ENCODE measurements at regions not wholly inside any gene's neighbourhood (a gene's known extent, or its start where the extent isn't known, plus 50 kb on each side); places are given as distances from the start of the nearest gene placed in this dataset.

- intact Hi-C loops (cut with DNase I; ENCODE audit: low total_unique reads): no loop called here
- DNase-seq: no peak
- peaks cover 4% of the 10 kb centered on the region for H3K4me1 ChIP-seq
- no peaks in the 10 kb centered on the region for H3K9me3 ChIP-seq
- WGBS, 2 donors: 25 to 34% methylated on average over 2 of the region's 2 CpGs
- H3K27ac ChIP-seq: no peak overlapping the region
- no peak overlapping the region for H3K4me3 ChIP-seq
- H3K27me3 ChIP-seq: no peaks in the 10 kb centered on the region
- no peak for TF ChIP-seq POLR2A (IDR thresholded peaks at IDR 0.05)
- TF ChIP-seq CTCF (IDR thresholded peaks at IDR 0.05): no peak
- H3K36me3 ChIP-seq (ENCODE audit: low read depth, missing control alignments): no peaks in the 10 kb centered on the region
These were observed 502.4 kb downstream of the CDH10 start for GRCh38 chr5:24142341-24142740.

- intact Hi-C loops (cut with DNase I; ENCODE audit: low total_unique reads): no loop called here
- no peak for DNase-seq
These were observed 499.0 kb downstream of the CDH10 start for GRCh38 chr5:24145806-24146205.

GRCh38 chr5:24161559-24161958, 483.2 kb downstream of the CDH10 start:
- Histone ChIP-seq H3K4me1 (no peaks in the 10 kb centered on the region), H3K27ac (no peak overlapping the region), H3K27me3 (no peaks in the 10 kb centered on the region), H3K36me3 (ENCODE audit: low read depth, missing control alignments) (no peaks in the 10 kb centered on the region), H3K4me3 (no peak overlapping the region), H3K9me3 (no peaks in the 10 kb centered on the region)
- intact Hi-C loops (cut with DNase I; ENCODE audit: low total_unique reads): no loop called here
- TF ChIP-seq POLR2A (IDR thresholded peaks at IDR 0.05): no peak
- TF ChIP-seq CTCF (IDR thresholded peaks at IDR 0.05): no peak
- DNase-seq: no peak
- WGBS, 2 donors: 79 to 88% methylated on average over 2 of the region's 2 CpGs

More at GRCh38 chr5:24145806-24146205, 499.0 kb downstream of the CDH10 start:
- TF ChIP-seq CTCF (IDR thresholded peaks at IDR 0.05) (no peak), POLR2A (IDR thresholded peaks at IDR 0.05) (no peak)
- H3K4me3 ChIP-seq: no peak overlapping the region
- 92 to 96% methylated on average over 2 of the region's 2 CpGs for whole genome bisulfite sequencing, 2 donors
- no peaks in the 10 kb centered on the region for H3K27me3 ChIP-seq
- H3K9me3 ChIP-seq: no peaks in the 10 kb centered on the region
- no peaks in the 10 kb centered on the region for H3K36me3 ChIP-seq (ENCODE audit: low read depth, missing control alignments)
- H3K27ac ChIP-seq: no peak overlapping the region
- H3K4me1 ChIP-seq: peaks cover 4% of the 10 kb centered on the region

GRCh38 chr5:24162343-24162742, 482.4 kb downstream of the CDH10 start:
- intact Hi-C loops (cut with DNase I; ENCODE audit: low total_unique reads): no loop called here
- H3K27me3 ChIP-seq: no peaks in the 10 kb centered on the region
- no peaks in the 10 kb centered on the region for H3K9me3 ChIP-seq
- no peaks in the 10 kb centered on the region for H3K4me1 ChIP-seq
- no peak overlapping the region for H3K4me3 ChIP-seq
- H3K27ac ChIP-seq: no peak overlapping the region
- no peak for DNase-seq
- TF ChIP-seq CTCF (IDR thresholded peaks at IDR 0.05) (no peak), POLR2A (IDR thresholded peaks at IDR 0.05) (no peak)
- no peaks in the 10 kb centered on the region for H3K36me3 ChIP-seq (ENCODE audit: low read depth, missing control alignments)

- Histone ChIP-seq H3K4me3 (no peak overlapping the region), H3K27me3 (no peaks in the 10 kb centered on the region), H3K27ac (no peak overlapping the region), H3K9me3 (no peaks in the 10 kb centered on the region), H3K36me3 (ENCODE audit: low read depth, missing control alignments) (no peaks in the 10 kb centered on the region), H3K4me1 (no peaks in the 10 kb centered on the region)
- 68 to 76% methylated on average over 2 of the region's 2 CpGs for WGBS, 2 donors
- DNase-seq: no peak
- intact Hi-C loops (cut with DNase I; ENCODE audit: low total_unique reads): no loop called here
- TF ChIP-seq CTCF (IDR thresholded peaks at IDR 0.05) (no peak), POLR2A (IDR thresholded peaks at IDR 0.05) (no peak)
These were observed 481.7 kb downstream of the CDH10 start for GRCh38 chr5:24163091-24163490.
